HG03135 (cell line): ENCODE measurements at regions not wholly inside any gene's neighbourhood (a gene's known extent, or its start where the extent isn't known, plus 50 kb on each side); places are given as distances from the start of the nearest gene placed in this dataset.
"Not testable (repeated sequence)": the region's sequence is repeated elsewhere in the genome, so short reads cannot be mapped to it uniquely, and the experiment has no call there.

Source experiments
- ATAC-seq: cut with Tn5 transposase; IDR thresholded peaks from one replicate; pipeline ENCODE4 v1.9.1; 2021; ENCODE audit warnings: mild to moderate bottlenecking, moderate library complexity; ENCODE audit not compliant: unreplicated experiment

GRCh38 chr3:81995329-81995728 lies 233.9 kb upstream of the GBE1 start:
- ATAC-seq: no peak

- ATAC-seq: no peak
These were observed 228.3 kb upstream of the GBE1 start for GRCh38 chr3:81989758-81990157.

GRCh38 chr3:81989274-81989673 lies 227.8 kb upstream of the GBE1 start:
- no peak for ATAC-seq

- ATAC-seq: not testable (repeated sequence)
These were observed 226.0 kb upstream of the GBE1 start for GRCh38 chr3:81987412-81987811.

- no peak for ATAC-seq
These were observed 224.7 kb upstream of the GBE1 start for GRCh38 chr3:81985996-81986723.

- no peak for ATAC-seq
These were observed 221.9 kb upstream of the GBE1 start for GRCh38 chr3:81983382-81983781.

GRCh38 chr3:81980596-81981494 lies 219.4 kb upstream of the GBE1 start:
- no peak for ATAC-seq

- ATAC-seq: no peak
These were observed 213.3 kb upstream of the GBE1 start for GRCh38 chr3:81974751-81975150.

- ATAC-seq: no peak
These were observed 207.2 kb upstream of the GBE1 start for GRCh38 chr3:81968658-81969057.

- no peak for ATAC-seq
These were observed 205.9 kb upstream of the GBE1 start for GRCh38 chr3:81967393-81967792.

GRCh38 chr3:81965696-81966095 lies 204.3 kb upstream of the GBE1 start:
- ATAC-seq: no peak

GRCh38 chr3:81962396-81962795 lies 201.0 kb upstream of the GBE1 start:
- ATAC-seq: no peak

GRCh38 chr3:81958972-81959640 lies 197.7 kb upstream of the GBE1 start:
- ATAC-seq: no peak

GRCh38 chr3:81955878-81956277 lies 194.4 kb upstream of the GBE1 start:
- no peak for ATAC-seq

GRCh38 chr3:81953111-81953510 lies 191.7 kb upstream of the GBE1 start:
- ATAC-seq: no peak

- ATAC-seq: no peak
These were observed 190.7 kb upstream of the GBE1 start for GRCh38 chr3:81952141-81952540.

GRCh38 chr3:81951636-81952035 lies 190.2 kb upstream of the GBE1 start:
- no peak for ATAC-seq

- ATAC-seq: no peak
These were observed 189.7 kb upstream of the GBE1 start for GRCh38 chr3:81951106-81951505.

- no peak for ATAC-seq
These were observed 185.9 kb upstream of the GBE1 start for GRCh38 chr3:81947359-81947758.

- ATAC-seq: no peak
These were observed 177.2 kb upstream of the GBE1 start for GRCh38 chr3:81938681-81939080.

- no peak for ATAC-seq
These were observed 175.4 kb upstream of the GBE1 start for GRCh38 chr3:81936817-81937216.

- ATAC-seq: no peak
These were observed 171.2 kb upstream of the GBE1 start for GRCh38 chr3:81932681-81933080.
